ENCODE measurements at regions not wholly inside any gene's neighbourhood (a gene's known extent, or its start where the extent isn't known, plus 50 kb on each side); places are given as distances from the start of the nearest gene placed in this dataset.

DNA sequence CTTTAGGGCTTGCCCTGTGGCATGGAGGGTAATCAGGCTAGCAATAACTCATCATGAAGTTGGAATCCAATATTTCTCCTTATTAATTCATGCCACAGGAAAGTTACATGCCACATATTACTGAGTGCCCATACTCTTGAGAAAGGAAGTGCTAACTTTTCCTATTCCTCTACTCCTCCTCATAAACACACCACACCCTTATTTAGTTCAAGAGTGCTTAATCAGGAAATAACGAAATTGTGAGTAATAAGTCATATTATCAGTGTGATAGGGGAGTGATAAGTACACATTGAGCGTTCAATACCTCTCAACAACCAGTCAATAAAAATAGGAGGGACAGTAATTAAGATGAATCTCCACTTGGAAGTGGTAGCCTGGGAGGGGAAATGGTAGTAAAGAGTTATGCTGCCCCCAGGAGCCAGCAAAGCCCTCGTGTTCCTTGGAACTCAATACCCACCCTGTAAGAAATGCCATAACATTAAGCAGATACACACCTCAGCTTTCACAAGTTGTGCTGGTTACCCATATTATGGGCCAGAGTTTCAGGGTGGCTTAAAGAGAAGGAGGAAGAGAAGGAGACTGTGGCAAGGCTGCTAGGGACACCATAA, 410.0 kb upstream of the NR3C2 start:
- no peak for TF ChIP-seq EZH2phosphoT487 (IDR thresholded peaks at IDR 0.05; ENCODE audit: borderline replicate concordance, low read length)
- TF ChIP-seq, protein P1, sequence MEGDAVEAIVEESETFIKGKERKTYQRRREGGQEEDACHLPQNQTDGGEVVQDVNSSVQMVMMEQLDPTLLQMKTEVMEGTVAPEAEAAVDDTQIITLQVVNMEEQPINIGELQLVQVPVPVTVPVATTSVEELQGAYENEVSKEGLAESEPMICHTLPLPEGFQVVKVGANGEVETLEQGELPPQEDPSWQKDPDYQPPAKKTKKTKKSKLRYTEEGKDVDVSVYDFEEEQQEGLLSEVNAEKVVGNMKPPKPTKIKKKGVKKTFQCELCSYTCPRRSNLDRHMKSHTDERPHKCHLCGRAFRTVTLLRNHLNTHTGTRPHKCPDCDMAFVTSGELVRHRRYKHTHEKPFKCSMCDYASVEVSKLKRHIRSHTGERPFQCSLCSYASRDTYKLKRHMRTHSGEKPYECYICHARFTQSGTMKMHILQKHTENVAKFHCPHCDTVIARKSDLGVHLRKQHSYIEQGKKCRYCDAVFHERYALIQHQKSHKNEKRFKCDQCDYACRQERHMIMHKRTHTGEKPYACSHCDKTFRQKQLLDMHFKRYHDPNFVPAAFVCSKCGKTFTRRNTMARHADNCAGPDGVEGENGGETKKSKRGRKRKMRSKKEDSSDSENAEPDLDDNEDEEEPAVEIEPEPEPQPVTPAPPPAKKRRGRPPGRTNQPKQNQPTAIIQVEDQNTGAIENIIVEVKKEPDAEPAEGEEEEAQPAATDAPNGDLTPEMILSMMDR (IDR thresholded peaks at IDR 0.05; ENCODE audit: low read depth, low read length, poor library complexity, severe bottlenecking) = no peak
